Mammary epithelial cell (primary cell): ENCODE measurements at regions not wholly inside any gene's neighbourhood (a gene's known extent, or its start where the extent isn't known, plus 50 kb on each side); places are given as distances from the start of the nearest gene placed in this dataset.

Experiments used
- EZH2 ChIP-seq: IDR thresholded peaks from 2 replicates; pipeline ENCODE4 v1.6.1; 2012; ENCODE audit warnings: low read length, inconsistent platforms, borderline replicate concordance
- TF ChIP-seq, protein P1 (sequence below), 2 donors: IDR thresholded peaks in 1 of 2; conservative IDR thresholded peaks in 1 of 2; 2 replicates each; pipeline ENCODE4 v1.5.1; 2011 to 2012; ENCODE audit warnings: inconsistent platforms in 2 of 2, low read length in 2 of 2, mild to moderate bottlenecking in 2 of 2, control low read depth in 1 of 2, low read depth in 1 of 2; ENCODE audit not compliant: insufficient read depth in 1 of 2; ENCODE audit errors: extremely low read depth in 1 of 2

DNA sequence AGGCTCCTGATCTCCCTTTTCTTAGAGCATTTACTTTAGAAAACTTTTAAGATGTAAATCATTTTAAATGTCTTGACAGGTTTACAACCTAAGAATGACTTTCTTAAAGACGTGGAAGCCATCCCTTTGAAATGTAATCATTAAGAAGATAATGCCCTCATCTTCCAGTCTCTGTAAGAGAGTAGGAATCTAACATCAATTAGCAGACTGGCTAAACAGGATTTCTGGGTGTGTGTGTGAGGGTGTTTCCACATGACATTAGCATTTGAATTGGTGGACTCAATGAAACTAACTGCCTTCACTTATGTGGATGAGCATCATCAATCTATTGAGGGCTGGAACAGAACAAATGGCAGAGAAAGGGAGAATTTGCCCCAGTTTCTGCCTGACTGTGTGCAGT is 329.5 kb downstream of the RPL10L start:
- TF ChIP-seq, protein P1, sequence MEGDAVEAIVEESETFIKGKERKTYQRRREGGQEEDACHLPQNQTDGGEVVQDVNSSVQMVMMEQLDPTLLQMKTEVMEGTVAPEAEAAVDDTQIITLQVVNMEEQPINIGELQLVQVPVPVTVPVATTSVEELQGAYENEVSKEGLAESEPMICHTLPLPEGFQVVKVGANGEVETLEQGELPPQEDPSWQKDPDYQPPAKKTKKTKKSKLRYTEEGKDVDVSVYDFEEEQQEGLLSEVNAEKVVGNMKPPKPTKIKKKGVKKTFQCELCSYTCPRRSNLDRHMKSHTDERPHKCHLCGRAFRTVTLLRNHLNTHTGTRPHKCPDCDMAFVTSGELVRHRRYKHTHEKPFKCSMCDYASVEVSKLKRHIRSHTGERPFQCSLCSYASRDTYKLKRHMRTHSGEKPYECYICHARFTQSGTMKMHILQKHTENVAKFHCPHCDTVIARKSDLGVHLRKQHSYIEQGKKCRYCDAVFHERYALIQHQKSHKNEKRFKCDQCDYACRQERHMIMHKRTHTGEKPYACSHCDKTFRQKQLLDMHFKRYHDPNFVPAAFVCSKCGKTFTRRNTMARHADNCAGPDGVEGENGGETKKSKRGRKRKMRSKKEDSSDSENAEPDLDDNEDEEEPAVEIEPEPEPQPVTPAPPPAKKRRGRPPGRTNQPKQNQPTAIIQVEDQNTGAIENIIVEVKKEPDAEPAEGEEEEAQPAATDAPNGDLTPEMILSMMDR (conservative IDR thresholded peaks at IDR 0.05 in 1 of 2, IDR thresholded peaks at IDR 0.05 in 1 of 2; ENCODE audit: extremely low read depth in 1 of 2, insufficient read depth in 1 of 2, low read depth in 1 of 2, low read length in 2 of 2): no peak
- TF ChIP-seq EZH2: no peak
